Hematopoietic multipotent progenitor cell treated with erythropoietin and hydrocortisone succinate and interleukin-3 and kit ligand, for 8 days (in vitro differentiated cells): ENCODE measurements at regions not wholly inside any gene's neighbourhood (a gene's known extent, or its start where the extent isn't known, plus 50 kb on each side); places are given as distances from the start of the nearest gene placed in this dataset.

Source experiments
- DNase-seq: peaks from one replicate; pipeline ENCODE4 v3.0.0-alpha.2; 2015

GRCh38 chr4:188867796-188868195 lies 728.6 kb downstream of the TRIML1 start:
- no peak for DNase-seq

GRCh38 chr4:188869581-188869980 lies 730.3 kb downstream of the TRIML1 start:
- DNase-seq, result no peak

- no peak for DNase-seq
Measured at GRCh38 chr4:188872809-188873208, 733.6 kb downstream of the TRIML1 start.

GRCh38 chr4:188876881-188877280 lies 737.6 kb downstream of the TRIML1 start:
- DNase-seq, result no peak

- DNase-seq, result no peak
Measured at GRCh38 chr4:188879598-188879997, 740.4 kb downstream of the TRIML1 start.

- no peak for DNase-seq
Measured at GRCh38 chr4:188887905-188888304, 748.7 kb downstream of the TRIML1 start.

GRCh38 chr4:188892837-188893236 lies 753.6 kb downstream of the TRIML1 start:
- DNase-seq, result no peak

GRCh38 chr4:188903986-188904385 lies 764.7 kb downstream of the TRIML1 start:
- no peak for DNase-seq

- no peak for DNase-seq
Measured at GRCh38 chr4:188904617-188905016, 765.4 kb downstream of the TRIML1 start.

GRCh38 chr4:188905248-188905647 lies 766.0 kb downstream of the TRIML1 start:
- no peak for DNase-seq

- no peak for DNase-seq
Measured at GRCh38 chr4:188911199-188911598, 772.0 kb downstream of the TRIML1 start.

GRCh38 chr4:188911707-188912106 lies 772.5 kb downstream of the TRIML1 start:
- DNase-seq, result no peak

- no peak for DNase-seq
Measured at GRCh38 chr4:188915175-188915574, 775.9 kb downstream of the TRIML1 start.

GRCh38 chr4:188918787-188919186 lies 779.5 kb downstream of the TRIML1 start:
- DNase-seq, result no peak

- DNase-seq, result no peak
Measured at GRCh38 chr4:188930822-188931221, 791.6 kb downstream of the TRIML1 start.

- DNase-seq, result no peak
Measured at GRCh38 chr4:188934320-188934962, 795.2 kb downstream of the TRIML1 start.

- no peak for DNase-seq
Measured at GRCh38 chr4:188941524-188942119, 802.4 kb downstream of the TRIML1 start.

- DNase-seq, result no peak
Measured at GRCh38 chr4:188942606-188943005, 803.4 kb downstream of the TRIML1 start.

GRCh38 chr4:188949596-188949995 lies 810.4 kb downstream of the TRIML1 start:
- no peak for DNase-seq

- no peak for DNase-seq
Measured at GRCh38 chr4:188955066-188955465, 815.8 kb downstream of the TRIML1 start.

- no peak for DNase-seq
Measured at GRCh38 chr4:188956566-188956965, 817.3 kb downstream of the TRIML1 start.

- DNase-seq, result no peak
Measured at GRCh38 chr4:188958346-188958745, 819.1 kb downstream of the TRIML1 start.

- DNase-seq, result no peak
Measured at GRCh38 chr4:188959424-188959823, 820.2 kb downstream of the TRIML1 start.

GRCh38 chr4:188960411-188961093 lies 821.3 kb downstream of the TRIML1 start:
- DNase-seq, result no peak
